AG09319 (cell line): ENCODE measurements at regions not wholly inside any gene's neighbourhood (a gene's known extent, or its start where the extent isn't known, plus 50 kb on each side); places are given as distances from the start of the nearest gene placed in this dataset.

Experiments used
- DNase-seq: peaks from one replicate; pipeline ENCODE4 v3.0.0-alpha.2; 2010; ENCODE audit warnings: low read depth; ENCODE audit errors: extremely low read depth
- CTCF ChIP-seq: IDR thresholded peaks from 2 replicates; pipeline ENCODE4 v1.5.1; 2011; ENCODE audit warnings: low read depth, mild to moderate bottlenecking, inconsistent platforms, low read length, moderate library complexity

DNA sequence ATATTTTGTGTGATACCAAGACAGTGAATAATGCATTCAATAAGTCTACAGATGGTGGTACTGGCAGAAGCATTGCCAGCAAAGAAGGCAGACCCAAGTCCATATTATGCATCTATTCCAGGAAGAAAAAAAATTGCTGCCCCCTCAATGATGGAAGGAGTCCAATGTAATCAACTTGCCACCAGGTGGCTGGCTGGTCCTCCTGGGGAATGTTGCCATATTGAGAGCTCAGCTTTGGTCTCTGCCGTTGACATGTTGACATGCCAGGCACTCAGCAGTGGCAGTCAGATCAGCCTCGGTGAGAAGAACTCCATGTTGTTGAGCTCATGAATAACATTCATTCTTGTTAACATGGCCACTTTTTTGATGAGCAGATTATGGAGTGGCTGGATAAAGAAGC lies 298.5 kb downstream of the IGSF11 start:
- TF ChIP-seq CTCF: no peak
- no peak for DNase-seq

DNA sequence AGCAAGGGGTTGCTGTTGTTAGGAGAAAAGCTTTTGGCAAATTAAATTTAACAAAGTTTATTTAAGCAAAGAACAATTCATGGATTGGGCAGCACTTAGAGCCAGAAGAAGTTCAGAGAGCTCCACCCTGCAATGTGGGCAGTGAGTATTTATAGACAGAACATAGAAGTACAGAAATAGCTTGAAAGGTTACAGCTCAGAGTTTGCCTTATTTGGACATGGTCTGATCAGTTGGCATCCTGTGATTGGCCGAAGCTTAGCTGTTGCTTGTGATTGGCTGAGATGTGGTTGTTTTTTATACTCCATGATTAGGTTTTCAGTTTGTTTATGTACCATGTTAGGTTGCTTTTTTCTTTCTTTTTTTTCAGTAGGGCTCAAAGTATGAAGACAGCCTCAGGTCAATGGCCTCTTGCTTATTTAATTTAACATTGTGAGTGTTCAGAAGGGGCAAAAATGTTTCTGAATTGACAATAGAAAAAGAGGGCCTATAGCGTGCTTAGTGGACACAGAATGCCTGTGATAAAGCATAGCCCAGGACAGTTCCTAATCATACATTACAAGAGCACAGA lies 293.8 kb downstream of the IGSF11 start:
- TF ChIP-seq CTCF: no peak
- no peak for DNase-seq

GRCh38 chr3:118742760-118743159 lies 291.9 kb downstream of the IGSF11 start:
- no peak for TF ChIP-seq CTCF
- no peak for DNase-seq

- no peak for TF ChIP-seq CTCF
- no peak for DNase-seq
Observed at GRCh38 chr3:118744186-118744585, 290.5 kb downstream of the IGSF11 start.

- no peak for DNase-seq
- no peak for TF ChIP-seq CTCF
Observed at GRCh38 chr3:118754406-118755252, 280.0 kb downstream of the IGSF11 start.

DNA sequence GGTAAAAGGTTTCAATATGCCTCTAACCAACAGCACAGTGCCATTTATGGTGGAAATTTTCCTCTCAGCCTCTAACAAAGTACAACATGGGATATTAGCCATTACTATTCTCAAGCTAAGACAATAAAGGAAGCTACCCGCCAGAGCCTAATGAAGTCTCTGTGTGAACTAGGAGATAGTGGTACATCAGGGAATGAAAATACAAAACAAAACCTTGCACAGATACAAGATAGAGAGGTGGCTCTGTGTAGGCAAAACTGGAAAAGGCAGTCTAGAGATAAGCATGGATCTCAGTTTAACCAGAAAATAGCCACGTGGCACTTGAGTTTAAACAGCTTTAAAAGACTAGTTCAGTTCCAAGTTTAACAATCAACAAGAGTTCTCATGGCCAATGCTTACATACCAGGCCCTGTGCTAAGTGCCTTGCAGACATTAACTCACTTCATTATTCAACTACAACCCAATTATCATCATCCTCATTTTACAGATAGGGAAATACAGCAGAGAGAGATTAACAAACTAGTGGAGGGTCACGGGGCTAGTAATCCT lies 279.3 kb downstream of the IGSF11 start:
- TF ChIP-seq CTCF: no peak
- no peak for DNase-seq
